OCI-LY7 (cell line): ENCODE measurements at regions not wholly inside any gene's neighbourhood (a gene's known extent, or its start where the extent isn't known, plus 50 kb on each side); places are given as distances from the start of the nearest gene placed in this dataset.

Experiments
- BruUV-seq: library from RNA; stranded (reverse); fragments of 400-500 nt; replicated peaks from 2 replicates; lab custom pipeline; 2021; lab: Mats Ljungman, UMichigan
- CTCF ChIA-PET: fragments of 300-600 bp; sonication (Branson Sonifier 250); formaldehyde crosslinking; loops from one replicate; lab custom pipeline; 2022; ENCODE audit warnings: antibody characterized with exemption; ENCODE audit not compliant: unreplicated experiment; lab: Charles Lee
- POLR2A ChIA-PET: fragments of 300-600 bp; sonication (Branson Sonifier 250); formaldehyde crosslinking; loops from one replicate; lab custom pipeline; 2022; ENCODE audit warnings: antibody characterized with exemption; lab: Charles Lee
- DNase-seq: peaks from one replicate; pipeline ENCODE4 v3.0.0-alpha.2; 2015; ENCODE audit warnings: low spot score
- H2AFZ ChIP-seq: fragments of 200-600 bp; sonication (generic), shearing (Covaris generic); 2 replicates; pipeline ENCODE4 v1.6.1; 2014; ENCODE audit warnings: mild to moderate bottlenecking, antibody characterized with exemption, low read length, moderate library complexity
- H3K27ac ChIP-seq: fragments of 200-600 bp; sonication (generic); 2 replicates; pipeline ENCODE4 v1.5.1; 2014; ENCODE audit warnings: mixed run types, low read depth, mild to moderate bottlenecking, moderate library complexity, low read length, inconsistent platforms; ENCODE audit not compliant: poor library complexity, severe bottlenecking
- H3K36me3 ChIP-seq: fragments of 200-600 bp; sonication (generic); 2 replicates; pipeline ENCODE4 v1.6.1; 2014; ENCODE audit warnings: mild to moderate bottlenecking, antibody characterized with exemption, low read length, moderate library complexity, mixed read lengths; ENCODE audit not compliant: insufficient read depth
- H3K4me1 ChIP-seq: fragments of 200-600 bp; sonication (generic); 2 replicates; pipeline ENCODE4 v1.5.1; 2014; ENCODE audit warnings: mild to moderate bottlenecking, low read length; ENCODE audit not compliant: insufficient read depth, poor library complexity, severe bottlenecking
- H3K4me2 ChIP-seq: fragments of 200-600 bp; sonication (generic); 2 replicates; pipeline ENCODE4 v1.6.1; 2014; ENCODE audit warnings: mild to moderate bottlenecking, low read length
- H3K4me3 ChIP-seq: fragments of 200-600 bp; sonication (generic); 2 replicates; pipeline ENCODE4 v1.5.1; 2014; ENCODE audit warnings: mild to moderate bottlenecking, low read depth, low read length; ENCODE audit not compliant: poor library complexity, severe bottlenecking
- H3K79me2 ChIP-seq: fragments of 200-600 bp; sonication (generic); 2 replicates; pipeline ENCODE4 v1.6.1; 2016; ENCODE audit warnings: low read depth, mild to moderate bottlenecking, low read length, moderate library complexity, mixed read lengths; ENCODE audit not compliant: insufficient read depth
- H3K9me2 ChIP-seq: fragments of 200-600 bp; sonication (generic); 2 replicates; pipeline ENCODE4 v1.6.1; 2016; ENCODE audit warnings: mild to moderate bottlenecking, low read length, mixed read lengths; ENCODE audit not compliant: insufficient read depth
- H3K9me3 ChIP-seq: fragments of 200-600 bp; sonication (generic); 2 replicates; pipeline ENCODE4 v1.6.1; 2014; ENCODE audit warnings: mild to moderate bottlenecking, mixed run types, low read length, mixed read lengths
- H4K20me1 ChIP-seq: fragments of 200-600 bp; sonication (generic); 2 replicates; pipeline ENCODE4 v1.6.1; 2014; ENCODE audit warnings: mild to moderate bottlenecking, antibody characterized with exemption, low read length, moderate library complexity, mixed read lengths; ENCODE audit not compliant: insufficient read depth
- CTCF ChIP-seq: fragments of 200-600 bp; sonication (generic); conservative IDR thresholded peaks from 2 replicates; pipeline ENCODE4 v1.5.1; 2014; ENCODE audit warnings: mild to moderate bottlenecking, antibody characterized with exemption, low read length, moderate library complexity, mixed read lengths
- EZH2phosphoT487 ChIP-seq: fragments of 200-600 bp; sonication (generic); IDR thresholded peaks from 2 replicates; pipeline ENCODE4 v1.6.1; 2018; ENCODE audit warnings: low read depth, borderline replicate concordance, mild to moderate bottlenecking, mixed run types, antibody characterized with exemption, low read length, moderate library complexity, mixed read lengths
- intact Hi-C: fragments of 100-400 bp; cut with micrococcal nuclease; formaldehyde crosslinking; loops from one replicate; pipeline ENCODE4 v1.10.0; 2022; ENCODE audit not compliant: unreplicated experiment

GRCh38 chr5:51109786-51110410 lies 273.4 kb upstream of the ISL1 start:
- no TSS peak for BruUV-seq
- ChIA-PET POLR2A (no interaction called here), CTCF (no interaction called here)
- no peaks in the 10 kb centered on the region for H4K20me1 ChIP-seq
- H3K79me2 ChIP-seq = no peaks in the 10 kb centered on the region
- no peak overlapping the region for H2AFZ ChIP-seq
- H3K27ac ChIP-seq = no peak overlapping the region
- TF ChIP-seq EZH2phosphoT487 (no peak), CTCF (no peak)
- H3K9me3 ChIP-seq = no peaks in the 10 kb centered on the region
- no peaks in the 10 kb centered on the region for H3K4me1 ChIP-seq
- H3K4me3 ChIP-seq = no peak overlapping the region
- no peaks in the 10 kb centered on the region for H3K36me3 ChIP-seq
- H3K4me2 ChIP-seq = no peak overlapping the region
- no peak for DNase-seq
- intact Hi-C loops = no loop called here
- no peaks in the 10 kb centered on the region for H3K9me2 ChIP-seq

- no peak overlapping the region for H3K27ac ChIP-seq
- no peaks in the 10 kb centered on the region for H3K79me2 ChIP-seq
- POLR2A ChIA-PET = no interaction called here
- BruUV-seq = no TSS peak
- H3K4me2 ChIP-seq = no peak overlapping the region
- no peak overlapping the region for H3K4me3 ChIP-seq
- intact Hi-C loops = no loop called here
- H2AFZ ChIP-seq = no peak overlapping the region
- no peaks in the 10 kb centered on the region for H3K36me3 ChIP-seq
- no peaks in the 10 kb centered on the region for H4K20me1 ChIP-seq
- no peaks in the 10 kb centered on the region for H3K9me3 ChIP-seq
- no peaks in the 10 kb centered on the region for H3K9me2 ChIP-seq
- no peaks in the 10 kb centered on the region for H3K4me1 ChIP-seq
- no peak for DNase-seq
- CTCF ChIA-PET = no interaction called here
- TF ChIP-seq EZH2phosphoT487 (no peak), CTCF (no peak)
Measured at GRCh38 chr5:51131266-51131665, 252.0 kb upstream of the ISL1 start.

- ChIA-PET CTCF (no interaction called here), POLR2A (no interaction called here)
- Histone ChIP-seq H3K36me3 (no peaks in the 10 kb centered on the region), H2AFZ (no peak overlapping the region), H3K9me2 (no peaks in the 10 kb centered on the region), H3K27ac (no peak overlapping the region), H3K79me2 (no peaks in the 10 kb centered on the region), H3K4me1 (no peaks in the 10 kb centered on the region), H3K4me2 (no peak overlapping the region), H4K20me1 (no peaks in the 10 kb centered on the region), H3K9me3 (no peaks in the 10 kb centered on the region), H3K4me3 (no peak overlapping the region)
- DNase-seq = no peak
- intact Hi-C loops = no loop called here
- BruUV-seq = no TSS peak
- TF ChIP-seq CTCF (no peak), EZH2phosphoT487 (no peak)
Measured at GRCh38 chr5:51138164-51138563, 245.1 kb upstream of the ISL1 start.
